PC-3 (cell line): ENCODE measurements at regions not wholly inside any gene's neighbourhood (a gene's known extent, or its start where the extent isn't known, plus 50 kb on each side); places are given as distances from the start of the nearest gene placed in this dataset.

Experiments used
- ATAC-seq: fragments of 200-7000 bp; cut with Tn5 transposase; 2 replicates; pipeline ENCODE4 v1.9.1; 2020; ENCODE audit warnings: mild to moderate bottlenecking, moderate library complexity
- BruUV-seq: library from RNA; stranded (reverse); fragments of 400-500 nt; replicated peaks from 2 replicates; lab custom pipeline; 2021; lab: Mats Ljungman, UMichigan
- CTCF ChIA-PET: fragments of 300-600 bp; sonication (Branson Sonifier 250); formaldehyde crosslinking; loops from one replicate; lab custom pipeline; 2022; ENCODE audit warnings: antibody characterized with exemption; lab: Charles Lee
- POLR2A ChIA-PET: fragments of 300-600 bp; sonication (Branson Sonifier 250); formaldehyde crosslinking; loops from one replicate; lab custom pipeline; 2022; ENCODE audit warnings: antibody characterized with exemption; ENCODE audit not compliant: unreplicated experiment; lab: Charles Lee
- DNase-seq: peaks from one replicate; pipeline ENCODE4 v3.0.0-alpha.2; 2015
- H2AFZ ChIP-seq: fragments of 300-600 bp; sonication (generic); 2 replicates; pipeline ENCODE4 v1.6.0; 2016; ENCODE audit warnings: antibody characterized with exemption, low read length
- H3F3A ChIP-seq: fragments of 300-600 bp; sonication (generic); one replicate; pipeline ENCODE4 v1.6.0; 2017; ENCODE audit warnings: antibody characterized with exemption, low read length, control low read depth, mild to moderate bottlenecking; ENCODE audit not compliant: unreplicated experiment
- H3K27ac ChIP-seq: fragments of 300-600 bp; sonication (generic); 2 replicates; pipeline ENCODE4 v1.5.1; 2016; ENCODE audit warnings: mild to moderate bottlenecking, low read length
- H3K27me3 ChIP-seq: fragments of 300-600 bp; sonication (generic); 2 replicates; pipeline ENCODE4 v1.6.1; 2016; ENCODE audit warnings: low read length, mixed read lengths
- H3K36me3 ChIP-seq: fragments of 300-600 bp; sonication (generic); 2 replicates; pipeline ENCODE4 v1.6.1; 2016; ENCODE audit warnings: low read depth, mixed run types, low read length, mixed read lengths
- H3K4me1 ChIP-seq: fragments of 300-600 bp; sonication (generic); 2 replicates; pipeline ENCODE4 v1.5.1; 2016; ENCODE audit warnings: low read length; ENCODE audit not compliant: insufficient read depth
- H3K4me2 ChIP-seq: fragments of 300-600 bp; sonication (generic); 2 replicates; pipeline ENCODE4 v1.6.0; 2016; ENCODE audit warnings: low read length
- H3K4me3 ChIP-seq: fragments of 300-600 bp; sonication (generic); 2 replicates; pipeline ENCODE4 v1.5.1; 2016; ENCODE audit warnings: mild to moderate bottlenecking, low read length, mixed read lengths
- H3K79me2 ChIP-seq: fragments of 300-600 bp; sonication (generic); 2 replicates; pipeline ENCODE4 v1.6.1; 2017; ENCODE audit warnings: low read length, mixed read lengths
- H3K9ac ChIP-seq: fragments of 300-600 bp; sonication (generic); 2 replicates; pipeline ENCODE4 v1.6.0; 2016; ENCODE audit warnings: mild to moderate bottlenecking, low read length
- H3K9me2 ChIP-seq: fragments of 300-600 bp; sonication (generic); replicated peaks from 2 replicates; pipeline ENCODE4 v1.6.1; 2016; ENCODE audit warnings: mixed run types, low read length, mixed read lengths
- H3K9me3 ChIP-seq: fragments of 300-600 bp; sonication (generic); 2 replicates; pipeline ENCODE4 v1.6.1; 2016; ENCODE audit warnings: low read length, mixed read lengths
- H4K20me1 ChIP-seq: fragments of 300-600 bp; sonication (generic); 2 replicates; pipeline ENCODE4 v1.6.1; 2016; ENCODE audit warnings: low read length, mixed read lengths
- EZH2 ChIP-seq: fragments of 300-600 bp; sonication (generic); IDR thresholded peaks from one replicate; pipeline ENCODE4 v1.6.1; 2017; ENCODE audit warnings: antibody characterized with exemption, mild to moderate bottlenecking, low read length; ENCODE audit not compliant: unreplicated experiment
- EZH2phosphoT487 ChIP-seq: fragments of 300-600 bp; sonication (generic); IDR thresholded peaks from 2 replicates; pipeline ENCODE4 v1.6.1; 2018; ENCODE audit warnings: mild to moderate bottlenecking, antibody characterized with exemption, low read length, borderline replicate concordance
- intact Hi-C: fragments of 100-400 bp; cut with micrococcal nuclease; formaldehyde crosslinking; loops from 2 replicates; pipeline ENCODE4 v1.9.0; 2023
- TF ChIP-seq, protein P1 (sequence below): fragments of 300-600 bp; sonication (generic); conservative IDR thresholded peaks from 2 replicates; pipeline ENCODE4 v1.5.1; 2017; ENCODE audit warnings: antibody characterized with exemption, low read depth, mild to moderate bottlenecking, low read length

DNA sequence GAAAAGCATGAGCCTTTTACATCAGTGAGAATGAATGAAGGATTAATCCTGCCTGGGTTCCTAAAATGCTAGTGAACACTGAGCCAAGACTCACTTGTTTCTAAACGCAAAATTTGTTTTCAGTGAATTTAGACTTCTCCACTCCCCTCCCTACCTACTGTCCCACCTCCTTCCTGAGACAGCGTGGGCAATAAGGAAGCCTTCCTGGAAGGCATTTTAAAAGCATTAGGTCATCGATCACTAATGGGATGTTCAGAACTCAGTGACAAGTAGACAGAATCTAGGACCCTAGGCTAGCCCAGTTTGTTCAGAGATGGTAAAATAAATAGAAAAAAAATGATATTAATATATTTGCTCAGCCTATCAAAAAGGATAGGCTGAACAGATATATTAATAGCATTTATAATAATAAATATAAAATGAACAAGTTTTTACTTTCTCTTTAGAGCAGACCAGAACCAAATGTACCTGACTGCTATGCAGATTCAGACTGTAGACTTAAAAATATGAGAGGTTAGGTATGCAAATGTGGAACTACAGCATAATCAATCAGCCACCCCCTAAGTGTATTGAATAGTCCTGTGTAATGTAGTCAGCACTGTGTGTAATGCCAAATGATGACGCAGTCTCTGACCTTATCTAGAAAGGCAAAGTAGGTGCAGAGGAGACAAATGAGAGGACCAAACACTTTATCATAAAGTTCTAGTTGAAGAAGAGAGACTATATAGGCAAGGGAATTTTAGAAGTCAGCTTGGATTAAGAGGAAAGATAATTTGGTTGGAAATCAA lies 331.1 kb downstream of the GPAT3 start:
- DNase-seq (peak; percentile 9), ATAC-seq (no peak)
- Histone ChIP-seq H3K4me3 (no peak overlapping the region), H3K4me2 (no peak overlapping the region), H3K27ac (no peak overlapping the region), H3K4me1 (no peaks in the 10 kb centered on the region), H2AFZ (0 out of 2 replicates have a peak overlapping the region, but pooled peaks have one; percentile 24), H3K27me3 (no peaks in the 10 kb centered on the region), H4K20me1 (no peaks in the 10 kb centered on the region), H3K9ac (no peak overlapping the region), H3K79me2 (no peaks in the 10 kb centered on the region), H3K36me3 (no peaks in the 10 kb centered on the region), H3K9me2 (no peaks in the 10 kb centered on the region), H3F3A (no peaks in the 10 kb centered on the region), H3K9me3 (no peaks in the 10 kb centered on the region)
- ChIA-PET POLR2A (no interaction called here), CTCF (no interaction called here)
- intact Hi-C loops: no loop called here
- no peak for TF ChIP-seq EZH2phosphoT487
- TF ChIP-seq, protein P1, sequence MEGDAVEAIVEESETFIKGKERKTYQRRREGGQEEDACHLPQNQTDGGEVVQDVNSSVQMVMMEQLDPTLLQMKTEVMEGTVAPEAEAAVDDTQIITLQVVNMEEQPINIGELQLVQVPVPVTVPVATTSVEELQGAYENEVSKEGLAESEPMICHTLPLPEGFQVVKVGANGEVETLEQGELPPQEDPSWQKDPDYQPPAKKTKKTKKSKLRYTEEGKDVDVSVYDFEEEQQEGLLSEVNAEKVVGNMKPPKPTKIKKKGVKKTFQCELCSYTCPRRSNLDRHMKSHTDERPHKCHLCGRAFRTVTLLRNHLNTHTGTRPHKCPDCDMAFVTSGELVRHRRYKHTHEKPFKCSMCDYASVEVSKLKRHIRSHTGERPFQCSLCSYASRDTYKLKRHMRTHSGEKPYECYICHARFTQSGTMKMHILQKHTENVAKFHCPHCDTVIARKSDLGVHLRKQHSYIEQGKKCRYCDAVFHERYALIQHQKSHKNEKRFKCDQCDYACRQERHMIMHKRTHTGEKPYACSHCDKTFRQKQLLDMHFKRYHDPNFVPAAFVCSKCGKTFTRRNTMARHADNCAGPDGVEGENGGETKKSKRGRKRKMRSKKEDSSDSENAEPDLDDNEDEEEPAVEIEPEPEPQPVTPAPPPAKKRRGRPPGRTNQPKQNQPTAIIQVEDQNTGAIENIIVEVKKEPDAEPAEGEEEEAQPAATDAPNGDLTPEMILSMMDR: no peak
- TF ChIP-seq EZH2: no peak
- BruUV-seq: no TSS peak

DNA sequence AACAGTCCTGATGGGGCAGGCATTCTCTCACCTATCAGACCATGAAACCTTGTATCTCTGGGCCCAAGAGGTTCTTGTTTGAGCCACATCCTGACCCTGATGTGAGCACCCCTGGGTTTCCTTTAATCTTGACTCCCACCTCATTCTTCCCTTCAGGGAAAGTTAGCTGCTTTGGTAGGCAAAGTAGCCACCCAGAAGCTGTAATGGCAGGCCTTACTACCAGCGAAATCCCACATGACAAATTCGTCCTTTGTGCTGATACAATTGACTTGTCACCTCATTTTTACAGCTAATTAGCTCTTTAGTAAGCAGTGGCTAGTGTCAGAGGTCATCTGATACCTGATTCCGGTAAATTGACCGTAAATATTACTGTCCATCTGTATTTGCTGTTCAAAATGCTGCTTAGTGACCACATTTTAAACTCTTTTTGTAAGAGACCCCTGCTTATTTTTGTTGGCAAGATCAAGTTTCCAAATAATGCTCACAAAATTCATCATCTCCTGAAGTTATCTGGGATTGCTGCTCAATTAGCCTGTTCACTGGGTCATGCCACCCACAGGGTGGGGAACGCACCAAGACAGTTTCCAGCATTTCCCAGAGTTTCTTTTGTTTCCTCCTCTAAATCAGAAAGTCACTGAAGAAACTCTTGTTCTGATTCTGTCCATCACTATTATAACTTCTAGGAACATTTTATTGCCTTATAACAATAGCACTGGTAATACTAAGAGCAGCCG lies 329.7 kb downstream of the GPAT3 start:
- POLR2A ChIA-PET: no interaction called here
- H3K27ac ChIP-seq: no peak overlapping the region

More for the DNA sequence above, 329.7 kb downstream of the GPAT3 start:
- no peak overlapping the region for H2AFZ ChIP-seq
- no peaks in the 10 kb centered on the region for H4K20me1 ChIP-seq
- no peak overlapping the region for H3K4me2 ChIP-seq
- intact Hi-C loops: no loop called here
- H3K4me1 ChIP-seq: no peaks in the 10 kb centered on the region
- H3K36me3 ChIP-seq: no peaks in the 10 kb centered on the region
- DNase-seq (no peak), ATAC-seq (no peak)
- no peaks in the 10 kb centered on the region for H3F3A ChIP-seq
- H3K9me3 ChIP-seq: no peaks in the 10 kb centered on the region
- CTCF ChIA-PET: no interaction called here
- no peak overlapping the region for H3K4me3 ChIP-seq
- H3K9me2 ChIP-seq: no peaks in the 10 kb centered on the region
- H3K79me2 ChIP-seq: no peaks in the 10 kb centered on the region
- H3K27me3 ChIP-seq: no peaks in the 10 kb centered on the region
- H3K9ac ChIP-seq: no peak overlapping the region
- no peak for TF ChIP-seq EZH2
- no peak for TF ChIP-seq EZH2phosphoT487
- TF ChIP-seq, protein P1: no peak
- no TSS peak for BruUV-seq
